Ascending aorta (tissue), 2 donors: ENCODE measurements at regions not wholly inside any gene's neighbourhood (a gene's known extent, or its start where the extent isn't known, plus 50 kb on each side); places are given as distances from the start of the nearest gene placed in this dataset.
A peak's percentile ranks its signal among the peaks of the same experiment; 100 is the strongest.

Experiments
- DNase-seq, 2 donors: peaks; one replicate each; pipeline ENCODE4 v3.0.0-alpha.2; 2019; ENCODE audit warnings: low spot score in 2 of 2
- H3K27ac ChIP-seq, 2 donors: fragments of 200-600 bp; sonication (generic); one replicate each; pipeline ENCODE4 v1.5.1; 2016 to 2017; ENCODE audit warnings: mild to moderate bottlenecking in 1 of 2
- H3K27me3 ChIP-seq: fragments of 200-600 bp; sonication (generic); one replicate; pipeline ENCODE4 v1.5.1; 2017
- H3K36me3 ChIP-seq, 2 donors: fragments of 200-600 bp; sonication (generic); one replicate each; pipeline ENCODE4 v1.5.1; 2016
- H3K4me1 ChIP-seq, 2 donors: fragments of 200-600 bp; sonication (generic); one replicate each; pipeline ENCODE4 v1.5.1; 2016 to 2017; ENCODE audit warnings: mild to moderate bottlenecking in 1 of 2
- H3K4me3 ChIP-seq, 2 donors: fragments of 200-600 bp; sonication (generic); one replicate each; pipeline ENCODE4 v1.5.1; 2016 to 2017; ENCODE audit warnings: mild to moderate bottlenecking in 1 of 2
- H3K9me3 ChIP-seq, 2 donors: fragments of 200-600 bp; sonication (generic); one replicate each; pipeline ENCODE4 v1.5.1; 2016
- CTCF ChIP-seq, 3 experiments: fragments of 200-600 bp in 2 of 3; fragments of 450-650 bp in 1 of 3; sonication (generic) in 2 of 3; IDR thresholded peaks; one replicate each; pipeline ENCODE4 v1.5.1; 2016 to 2019; ENCODE audit warnings: antibody characterized with exemption in 3 of 3, mild to moderate bottlenecking in 1 of 3, moderate library complexity in 1 of 3
- intact Hi-C: fragments of 100-400 bp; cut with DNase I; formaldehyde crosslinking; loops from one replicate; pipeline ENCODE4 v1.15.1; 2023

GRCh38 chr15:70261083-70261482 lies 163.4 kb upstream of the TLE3 start:
- Histone ChIP-seq H3K27me3 (no peaks in the 10 kb centered on the region), H3K27ac (no peak overlapping the region), H3K36me3 (no peaks in the 10 kb centered on the region), H3K9me3 (no peaks in the 10 kb centered on the region), H3K4me1 (peaks cover 3 to 7% of the 10 kb centered on the region in 2 donors), H3K4me3 (no peak overlapping the region)
- intact Hi-C loops, result no loop called here
- DNase-seq, result no peak
- no peak for TF ChIP-seq CTCF (IDR thresholded peaks at IDR 0.05)

GRCh38 chr15:70260580-70260979 lies 162.9 kb upstream of the TLE3 start:
- no peak for TF ChIP-seq CTCF (IDR thresholded peaks at IDR 0.05)

GRCh38 chr15:70259640-70260508 lies 162.2 kb upstream of the TLE3 start:
- intact Hi-C loops, result no loop called here
- TF ChIP-seq CTCF (IDR thresholded peaks at IDR 0.05), result peak in 1 of 3 experiments; percentile 14

More at GRCh38 chr15:70260580-70260979, 162.9 kb upstream of the TLE3 start:
- Histone ChIP-seq H3K27me3 (no peaks in the 10 kb centered on the region), H3K4me3 (no peak overlapping the region), H3K9me3 (no peaks in the 10 kb centered on the region), H3K4me1 (peaks cover 3 to 7% of the 10 kb centered on the region in 2 donors), H3K36me3 (no peaks in the 10 kb centered on the region), H3K27ac (no peak overlapping the region)
- no peak for DNase-seq
- intact Hi-C loops, result no loop called here

GRCh38 chr15:70259028-70259424 lies 161.3 kb upstream of the TLE3 start:
- intact Hi-C loops, result no loop called here
- H3K9me3 ChIP-seq, result no peaks in the 10 kb centered on the region
- no peaks in the 10 kb centered on the region for H3K27me3 ChIP-seq
- no peak overlapping the region for H3K27ac ChIP-seq
- H3K4me3 ChIP-seq, result no peak overlapping the region
- no peak for TF ChIP-seq CTCF (IDR thresholded peaks at IDR 0.05)
- H3K4me1 ChIP-seq, result peaks cover 3 to 7% of the 10 kb centered on the region in 2 donors
- no peaks in the 10 kb centered on the region for H3K36me3 ChIP-seq
- peak; percentile 53 to 77 for DNase-seq

More at GRCh38 chr15:70259640-70260508, 162.2 kb upstream of the TLE3 start:
- Histone ChIP-seq H3K27me3 (no peaks in the 10 kb centered on the region), H3K4me3 (no peak overlapping the region), H3K27ac (no peak overlapping the region), H3K4me1 (peaks cover 3 to 7% of the 10 kb centered on the region in 2 donors), H3K9me3 (no peaks in the 10 kb centered on the region), H3K36me3 (no peaks in the 10 kb centered on the region)
- no peak for DNase-seq

- no peak for TF ChIP-seq CTCF (IDR thresholded peaks at IDR 0.05)
Observed at GRCh38 chr15:70258369-70259027, 160.8 kb upstream of the TLE3 start.

More at GRCh38 chr15:70258369-70259027, 160.8 kb upstream of the TLE3 start:
- DNase-seq, result no peak
- peaks cover 3 to 7% of the 10 kb centered on the region in 2 donors for H3K4me1 ChIP-seq
- no peaks in the 10 kb centered on the region for H3K27me3 ChIP-seq
- no peak overlapping the region for H3K27ac ChIP-seq
- H3K9me3 ChIP-seq, result no peaks in the 10 kb centered on the region
- H3K4me3 ChIP-seq, result no peak overlapping the region
- intact Hi-C loops, result no loop called here
- H3K36me3 ChIP-seq, result no peaks in the 10 kb centered on the region
